ENCODE measurements at regions not wholly inside any gene's neighbourhood (a gene's known extent, or its start where the extent isn't known, plus 50 kb on each side); places are given as distances from the start of the nearest gene placed in this dataset.
"Not testable (repeated sequence)": the region's sequence is repeated elsewhere in the genome, so short reads cannot be mapped to it uniquely, and the experiment has no call there.

- DNase-seq (ENCODE audit: low read depth) = not testable (repeated sequence)
These were observed 227.1 kb downstream of the SP3 start for GRCh38 chr2:173737954-173738575.

GRCh38 chr2:173739006-173739405 lies 226.2 kb downstream of the SP3 start:
- DNase-seq (ENCODE audit: low read depth) = no peak

- no peak for DNase-seq (ENCODE audit: low read depth)
These were observed 224.5 kb downstream of the SP3 start for GRCh38 chr2:173740639-173741038.

GRCh38 chr2:173741759-173742158 lies 223.4 kb downstream of the SP3 start:
- DNase-seq (ENCODE audit: low read depth) = no peak

- no peak for DNase-seq (ENCODE audit: low read depth)
These were observed 218.1 kb downstream of the SP3 start for GRCh38 chr2:173747035-173747434.

GRCh38 chr2:173749315-173749714 lies 215.9 kb downstream of the SP3 start:
- DNase-seq (ENCODE audit: low read depth) = no peak

GRCh38 chr2:173750353-173750801 lies 214.8 kb downstream of the SP3 start:
- no peak for DNase-seq (ENCODE audit: low read depth)

- no peak for DNase-seq (ENCODE audit: low read depth)
These were observed 214.3 kb downstream of the SP3 start for GRCh38 chr2:173750831-173751230.

- no peak for DNase-seq (ENCODE audit: low read depth)
These were observed 213.8 kb downstream of the SP3 start for GRCh38 chr2:173751245-173751975.

GRCh38 chr2:173752152-173752551 lies 213.0 kb downstream of the SP3 start:
- DNase-seq (ENCODE audit: low read depth) = no peak

- DNase-seq (ENCODE audit: low read depth) = no peak
These were observed 211.7 kb downstream of the SP3 start for GRCh38 chr2:173753441-173753840.

GRCh38 chr2:173754165-173754564 lies 211.0 kb downstream of the SP3 start:
- DNase-seq (ENCODE audit: low read depth) = no peak

- no peak for DNase-seq (ENCODE audit: low read depth)
These were observed 210.3 kb downstream of the SP3 start for GRCh38 chr2:173754837-173755236.

GRCh38 chr2:173755798-173756197 lies 209.4 kb downstream of the SP3 start:
- DNase-seq (ENCODE audit: low read depth) = no peak

- no peak for DNase-seq (ENCODE audit: low read depth)
These were observed 205.2 kb downstream of the SP3 start for GRCh38 chr2:173759959-173760358.

GRCh38 chr2:173760553-173760952 lies 204.6 kb downstream of the SP3 start:
- DNase-seq (ENCODE audit: low read depth) = no peak

GRCh38 chr2:173761603-173762119 lies 203.5 kb downstream of the SP3 start:
- DNase-seq (ENCODE audit: low read depth) = no peak

- no peak for DNase-seq (ENCODE audit: low read depth)
These were observed 203.0 kb downstream of the SP3 start for GRCh38 chr2:173762221-173762620.

- DNase-seq (ENCODE audit: low read depth) = no peak
These were observed 202.3 kb downstream of the SP3 start for GRCh38 chr2:173762864-173763263.

- DNase-seq (ENCODE audit: low read depth) = no peak
These were observed 201.5 kb downstream of the SP3 start for GRCh38 chr2:173763641-173764040.

- DNase-seq (ENCODE audit: low read depth) = no peak
These were observed 201.1 kb downstream of the SP3 start for GRCh38 chr2:173764094-173764493.

- DNase-seq (ENCODE audit: low read depth) = no peak
These were observed 198.5 kb downstream of the SP3 start for GRCh38 chr2:173766537-173767289.
